ENCODE measurements at regions not wholly inside any gene's neighbourhood (a gene's known extent, or its start where the extent isn't known, plus 50 kb on each side); places are given as distances from the start of the nearest gene placed in this dataset.

DNA sequence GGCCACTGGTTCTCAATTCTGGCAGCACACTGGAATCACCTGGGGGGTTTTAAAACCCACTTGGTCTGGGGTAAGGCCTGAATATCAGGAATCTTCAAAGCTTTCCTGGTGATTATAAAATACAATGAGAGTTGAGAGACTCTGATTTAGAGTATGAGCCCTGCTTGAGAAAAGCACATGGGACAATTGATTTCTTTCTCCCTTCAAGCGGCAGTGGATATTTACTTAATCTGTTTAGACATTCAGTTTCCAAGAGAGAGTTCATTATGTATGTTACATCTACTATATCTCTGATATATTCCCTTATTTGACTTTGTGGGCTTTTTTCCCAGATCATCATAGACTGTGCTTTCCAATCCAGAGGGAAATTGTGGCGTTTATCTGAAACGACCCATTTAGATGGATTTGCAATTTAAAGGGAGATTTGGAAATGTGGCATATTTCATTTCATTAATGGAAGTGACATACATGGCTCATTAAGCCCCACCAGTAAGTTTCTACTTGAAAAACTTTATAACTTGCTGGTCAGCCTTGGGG lies 171.2 kb upstream of the PFN2 start:
- no peak overlapping the region for H3K23ac ChIP-seq (ENCODE audit: insufficient read length)
- H2AFZ ChIP-seq (ENCODE audit: low read length), result 0 out of 2 replicates have a peak overlapping the region, but pooled peaks have one; percentile 79
- H3K14ac ChIP-seq (ENCODE audit: insufficient read length), result no peak overlapping the region
- no peaks in the 10 kb centered on the region for H3K79me2 ChIP-seq (ENCODE audit: control insufficient read depth in 1 of 2, insufficient read depth in 2 of 2, low read length in 2 of 2)
- no peaks in the 10 kb centered on the region for H3K27me3 ChIP-seq (replicated peaks in 1 of 4; ENCODE audit: control insufficient read depth in 3 of 4, extremely low read depth in 1 of 4, insufficient read depth in 3 of 4, low read length in 3 of 4)
- H2BK15ac ChIP-seq (ENCODE audit: low read length), result no peak overlapping the region
- no peak for DNase-seq (ENCODE audit: low read depth in 1 of 2, low spot score in 2 of 2)
- no peak overlapping the region for H3K27ac ChIP-seq (ENCODE audit: low read depth, low read length)
- H3K36me3 ChIP-seq (ENCODE audit: control insufficient read depth in 2 of 4, insufficient read depth in 4 of 4, low read length in 3 of 4), result no peaks in the 10 kb centered on the region
- H4K20me1 ChIP-seq (replicated peaks in 1 of 2; ENCODE audit: control insufficient read depth in 1 of 2, insufficient read depth in 2 of 2, low read length in 2 of 2), result no peaks in the 10 kb centered on the region
- H2AK5ac ChIP-seq (ENCODE audit: low read depth, low read length), result no peak overlapping the region
- ChIA-PET POLR2A (ENCODE audit: partially characterized antibody) (no interaction called here), CTCF (ENCODE audit: partially characterized antibody) (interaction anchor here (1.0 to 1.6 kb wide), 2 partner anchors 42 to 62 kb away, joined by 3 to 5 read pairs; no protein-coding TSS in a partner anchor)
- no peak overlapping the region for H2BK5ac ChIP-seq (ENCODE audit: low read depth, low read length)
- no peak overlapping the region for H3K4ac ChIP-seq (replicated peaks; ENCODE audit: insufficient read length, low read depth, low read length)
- H3K79me1 ChIP-seq (ENCODE audit: low read depth, low read length), result no peaks in the 10 kb centered on the region
- H3K23me2 ChIP-seq (ENCODE audit: low read depth, low read length), result no peaks in the 10 kb centered on the region
- H2BK20ac ChIP-seq (ENCODE audit: low read length), result no peak overlapping the region
- no peak for FAIRE-seq
- WGBS, 2 experiments (ENCODE audit: extremely low coverage in 1 of 2, insufficient coverage in 1 of 2, insufficient read length in 1 of 2, insufficient replicate concordance in 2 of 2, low coverage in 1 of 2, low lambda C conversion rate in 2 of 2, missing lambda C conversion rate in 1 of 2), result 93% methylated on average over 3 of the region's 3 CpGs; no CpG with 5 or more reads in 1 of the 2 experiments
- no peak overlapping the region for H3K4me3 ChIP-seq (ENCODE audit: extremely low read depth in 1 of 4, insufficient read depth in 2 of 4, low read depth in 3 of 4, low read length in 4 of 4)
- no peak overlapping the region for H3K9ac ChIP-seq (replicated peaks in 1 of 4; ENCODE audit: extremely low read depth in 1 of 4, low read depth in 3 of 4, low read length in 3 of 4)
- H3K18ac ChIP-seq (ENCODE audit: extremely low read depth, low read length), result no peak overlapping the region
- no peak overlapping the region for H2BK12ac ChIP-seq (ENCODE audit: low read depth, low read length)
- no peak overlapping the region for H2BK120ac ChIP-seq (replicated peaks; ENCODE audit: low read depth, low read length)
- no peak overlapping the region for H4K5ac ChIP-seq (ENCODE audit: insufficient read length, low read depth, low read length)
- no peak overlapping the region for H3K56ac ChIP-seq (replicated peaks; ENCODE audit: insufficient read length, low read depth, low read length)
- H3K4me1 ChIP-seq (replicated peaks in 1 of 4; ENCODE audit: control insufficient read depth in 3 of 4, insufficient read depth in 4 of 4, low read length in 3 of 4), result no peaks in the 10 kb centered on the region; a peak in 1 of 7 replicates
- H3K4me2 ChIP-seq (ENCODE audit: insufficient read depth in 1 of 2, low read depth in 2 of 2, low read length in 2 of 2), result no peak overlapping the region
- no peak overlapping the region for H4K8ac ChIP-seq (ENCODE audit: extremely low read depth, insufficient read depth, low read length)
- no peaks in the 10 kb centered on the region for H3K9me3 ChIP-seq (ENCODE audit: insufficient read depth in 2 of 2, low read depth in 1 of 2, low read length in 1 of 2)
- no peak overlapping the region for H4K91ac ChIP-seq (replicated peaks; ENCODE audit: insufficient read length, low read length)
- no peak for TF ChIP-seq TAF7 (optimal IDR thresholded peaks at IDR 0.05; ENCODE audit: borderline replicate concordance, low read depth, low read length)
- TF ChIP-seq, protein P1, sequence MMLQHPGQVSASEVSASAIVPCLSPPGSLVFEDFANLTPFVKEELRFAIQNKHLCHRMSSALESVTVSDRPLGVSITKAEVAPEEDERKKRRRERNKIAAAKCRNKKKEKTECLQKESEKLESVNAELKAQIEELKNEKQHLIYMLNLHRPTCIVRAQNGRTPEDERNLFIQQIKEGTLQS (IDR thresholded peaks at IDR 0.05; ENCODE audit: insufficient read depth, low read depth, low read length), result no peak
- TF ChIP-seq NRF1 (IDR thresholded peaks at IDR 0.05; ENCODE audit: low read depth, low read length), result no peak
- TF ChIP-seq RXRA (IDR thresholded peaks at IDR 0.05; ENCODE audit: insufficient read depth, low read depth, low read length), result no peak
- no peak for TF ChIP-seq CBX5 (IDR thresholded peaks at IDR 0.05; ENCODE audit: low read depth, low read length)
- TF ChIP-seq RNF2 (IDR thresholded peaks at IDR 0.05; ENCODE audit: borderline replicate concordance, low read depth, low read length, missing control alignments, poor library complexity, severe bottlenecking), result no peak
- no peak for TF ChIP-seq EGR1 (IDR thresholded peaks at IDR 0.05; ENCODE audit: borderline replicate concordance, low read depth, low read length)
- no peak for TF ChIP-seq KDM1A (IDR thresholded peaks at IDR 0.05; ENCODE audit: borderline replicate concordance, low read length)
- no peak for TF ChIP-seq HDAC6 (IDR thresholded peaks at IDR 0.05; ENCODE audit: low read depth, low read length)
- TF ChIP-seq PHF8 (conservative IDR thresholded peaks at IDR 0.05; ENCODE audit: low read depth, low read length), result no peak
- TF ChIP-seq RFX5 (IDR thresholded peaks at IDR 0.05; ENCODE audit: borderline replicate concordance, low read depth, low read length), result no peak
- no peak for TF ChIP-seq EZH2 (IDR thresholded peaks at IDR 0.05; ENCODE audit: low read depth, low read length, severe bottlenecking)
- TF ChIP-seq TAF1 (IDR thresholded peaks at IDR 0.05; ENCODE audit: low read depth, low read length), result no peak
